Endothelial cell of umbilical vein (primary cell): ENCODE measurements at regions not wholly inside any gene's neighbourhood (a gene's known extent, or its start where the extent isn't known, plus 50 kb on each side); places are given as distances from the start of the nearest gene placed in this dataset.

Source experiments
- BruUV-seq: library from RNA; stranded (reverse); fragments of 400-500 nt; replicated peaks from 2 replicates; lab custom pipeline; 2021; lab: Mats Ljungman, UMichigan
- CTCF ChIA-PET: fragments of 300-600, 350-600 bp; sonication (Branson Sonifier 250); formaldehyde crosslinking; loops from one replicate; lab custom pipeline; 2021; ENCODE audit warnings: antibody characterized with exemption, inconsistent platforms; lab: Charles Lee
- POLR2A ChIA-PET: fragments of 300-600, 350-600 bp; sonication (Branson Sonifier 250); formaldehyde crosslinking; loops from one replicate; lab custom pipeline; 2021; ENCODE audit warnings: antibody characterized with exemption, inconsistent platforms; lab: Charles Lee
- DNase-seq: peaks from one replicate; pipeline ENCODE4 v3.0.0-alpha.2; 2011; ENCODE audit warnings: low read depth, low spot score
- FAIRE-seq: peaks from 2 replicates; lab custom pipeline; 2011; peaks lifted over from hg19 to GRCh38; lab: Jason Lieb, UNC
- H2AFZ ChIP-seq: 2 replicates; pipeline ENCODE4 v1.6.0; 2012; ENCODE audit warnings: low read depth, low read length, control low read depth, inconsistent platforms
- H3K27ac ChIP-seq: 2 replicates; pipeline ENCODE4 v1.5.1; 2011; ENCODE audit warnings: low read depth, mild to moderate bottlenecking, control low read depth, low read length, moderate library complexity; ENCODE audit not compliant: insufficient read depth
- H3K27me3 ChIP-seq, 2 experiments: 2 replicates each; pipeline versions ENCODE4 v1.6.0 to v1.6.1; 2011; ENCODE audit warnings: low read length in 2 of 2, mixed read lengths in 1 of 2; ENCODE audit not compliant: control insufficient read depth in 2 of 2, insufficient read depth in 2 of 2
- H3K36me3 ChIP-seq, 2 experiments: 2 replicates in 1 of 2; 3 replicates in 1 of 2; pipeline ENCODE4 v1.5.1; 2011; ENCODE audit warnings: low read length in 2 of 2, mild to moderate bottlenecking in 1 of 2, moderate library complexity in 1 of 2; ENCODE audit not compliant: control insufficient read depth in 2 of 2, insufficient read depth in 2 of 2; ENCODE audit errors: extremely low read depth in 1 of 2
- H3K4me1 ChIP-seq: 3 replicates; pipeline ENCODE4 v1.5.1; 2011; ENCODE audit warnings: mild to moderate bottlenecking, low read length; ENCODE audit not compliant: control insufficient read depth, insufficient read depth; ENCODE audit errors: extremely low read depth
- H3K4me2 ChIP-seq: 2 replicates; pipeline ENCODE4 v1.6.1; 2011; ENCODE audit warnings: low read length, control low read depth, mixed read lengths; ENCODE audit not compliant: insufficient read depth
- H3K4me3 ChIP-seq, 3 experiments: fragments of 200-600 bp in 1 of 3; sonication (generic), shearing (Covaris generic) in 1 of 3; replicated peaks in 1 of 3; 2 replicates each; pipeline ENCODE4 v1.5.1; 2011 to 2016; ENCODE audit warnings: control low read depth in 3 of 3, low read length in 3 of 3, mild to moderate bottlenecking in 2 of 3, inconsistent platforms in 1 of 3, low read depth in 1 of 3, moderate library complexity in 1 of 3; ENCODE audit not compliant: insufficient read depth in 1 of 3
- H3K79me2 ChIP-seq: 2 replicates; pipeline ENCODE4 v1.6.0; 2012; ENCODE audit warnings: low read length, inconsistent platforms; ENCODE audit not compliant: control insufficient read depth, insufficient read depth
- H3K9ac ChIP-seq: replicated peaks from 2 replicates; pipeline ENCODE3; 2011; ENCODE audit warnings: low read length, control low read depth; ENCODE audit not compliant: insufficient read depth; ENCODE audit errors: extremely low read depth
- H3K9me1 ChIP-seq: replicated peaks from 3 replicates; pipeline ENCODE4 v1.6.0; 2011; ENCODE audit warnings: mild to moderate bottlenecking, low read length; ENCODE audit not compliant: control insufficient read depth, insufficient read depth; ENCODE audit errors: extremely low read depth
- H3K9me3 ChIP-seq: replicated peaks from 2 replicates; pipeline ENCODE4 v1.5.1; 2012; ENCODE audit warnings: low read length, inconsistent platforms; ENCODE audit not compliant: control insufficient read depth, insufficient read depth
- H4K20me1 ChIP-seq: replicated peaks from 2 replicates; pipeline ENCODE3; 2011; ENCODE audit warnings: mild to moderate bottlenecking, low read length; ENCODE audit not compliant: control insufficient read depth, insufficient read depth; ENCODE audit errors: extremely low read depth
- EZH2 ChIP-seq: IDR thresholded peaks from 2 replicates; pipeline ENCODE4 v1.6.1; 2012; ENCODE audit warnings: borderline replicate concordance, low read depth, mild to moderate bottlenecking, moderate library complexity, low read length, inconsistent platforms; ENCODE audit not compliant: severe bottlenecking
- FOS ChIP-seq: IDR thresholded peaks from 2 replicates; pipeline ENCODE4 v1.6.1; 2011; ENCODE audit warnings: mild to moderate bottlenecking, low read length, moderate library complexity, borderline replicate concordance; ENCODE audit not compliant: insufficient read depth
- GATA2 ChIP-seq: IDR thresholded peaks from 2 replicates; pipeline ENCODE4 v1.7.0; 2011; ENCODE audit warnings: low read depth, mild to moderate bottlenecking, moderate library complexity, mixed read lengths, low read length; ENCODE audit not compliant: insufficient read length, insufficient read depth
- JUN ChIP-seq: IDR thresholded peaks from 2 replicates; pipeline ENCODE4 v1.6.1; 2011; ENCODE audit warnings: borderline replicate concordance, low read depth; ENCODE audit not compliant: insufficient read length, insufficient read depth
- MYC ChIP-seq: IDR thresholded peaks from one replicate; pipeline ENCODE4 v1.6.1; 2011; ENCODE audit warnings: mild to moderate bottlenecking, low read depth, low read length
- POLR2A ChIP-seq: IDR thresholded peaks from 2 replicates; pipeline ENCODE4 v1.6.1; 2012; ENCODE audit warnings: low read depth, mild to moderate bottlenecking, control low read depth, low read length
- POLR2AphosphoS5 ChIP-seq: IDR thresholded peaks from 2 replicates; pipeline ENCODE4 v1.6.1; 2012; ENCODE audit warnings: low read depth, mild to moderate bottlenecking, control low read depth, low read length, moderate library complexity; ENCODE audit not compliant: insufficient read depth
- dilution Hi-C: fragments of 300-500 bp; cut with MboI; formaldehyde crosslinking; loops from one replicate; pipeline ENCODE4 v1.15.0; 2019; ENCODE audit warnings: low sequenced_read_pairs; ENCODE audit not compliant: extremely low pct_ligation_motif_present
- intact Hi-C: fragments of 100-400 bp; cut with micrococcal nuclease; formaldehyde crosslinking; loops from one replicate; pipeline ENCODE4 v1.10.0; 2022
- TF ChIP-seq, protein P1 (sequence below): IDR thresholded peaks from 2 replicates; pipeline ENCODE4 v1.6.1; 2011; ENCODE audit not compliant: insufficient read depth, insufficient read length
- TF ChIP-seq, protein P2 (sequence below), 2 donors: IDR thresholded peaks; 1 replicate in 1 of 2; 2 replicates in 1 of 2; pipeline ENCODE4 v1.5.1; 2011; ENCODE audit warnings: low read length in 2 of 2, mild to moderate bottlenecking in 2 of 2, moderate library complexity in 2 of 2, control low read depth in 1 of 2, inconsistent platforms in 1 of 2, low read depth in 1 of 2; ENCODE audit not compliant: insufficient read depth in 1 of 2; ENCODE audit errors: extremely low read depth in 1 of 2

DNA sequence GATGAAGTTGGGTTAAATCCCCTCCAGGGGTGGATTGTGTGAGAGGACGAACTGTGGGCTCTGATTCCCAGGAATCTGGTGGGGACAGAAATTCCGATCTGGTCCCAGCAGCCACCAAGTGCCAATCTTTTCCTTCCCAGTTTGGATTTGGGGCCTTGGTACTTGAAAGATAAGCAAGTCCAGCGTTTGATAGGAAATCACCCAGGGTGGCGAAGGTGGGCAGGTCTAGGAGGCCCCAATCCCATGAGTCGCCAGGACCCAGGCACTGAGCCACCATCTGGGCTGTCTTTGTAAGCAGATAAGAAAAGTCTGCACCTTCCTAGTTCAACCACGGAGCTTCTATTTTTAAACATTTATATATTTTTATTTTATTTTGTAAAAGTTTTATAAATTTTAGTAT is 122.6 kb upstream of the LSM8 start:
- H3K9me3 ChIP-seq: no peaks in the 10 kb centered on the region
- BruUV-seq: no TSS peak
- no peak overlapping the region for H2AFZ ChIP-seq
- H3K27ac ChIP-seq: no peak overlapping the region
- no peaks in the 10 kb centered on the region for H3K27me3 ChIP-seq
- no peaks in the 10 kb centered on the region for H3K36me3 ChIP-seq
- intact Hi-C loops: no loop called here
- no peaks in the 10 kb centered on the region for H3K9me1 ChIP-seq
- no peak overlapping the region for H3K9ac ChIP-seq
- no peak overlapping the region for H3K4me3 ChIP-seq
- no peaks in the 10 kb centered on the region for H3K79me2 ChIP-seq
- no peak overlapping the region for H3K4me2 ChIP-seq
- FAIRE-seq (no peak), DNase-seq (no peak)
- ChIA-PET CTCF (no interaction called here), POLR2A (no interaction called here)
- TF ChIP-seq POLR2AphosphoS5: no peak
- H3K4me1 ChIP-seq: no peaks in the 10 kb centered on the region
- dilution Hi-C loops: no loop called here
- no peaks in the 10 kb centered on the region for H4K20me1 ChIP-seq

DNA sequence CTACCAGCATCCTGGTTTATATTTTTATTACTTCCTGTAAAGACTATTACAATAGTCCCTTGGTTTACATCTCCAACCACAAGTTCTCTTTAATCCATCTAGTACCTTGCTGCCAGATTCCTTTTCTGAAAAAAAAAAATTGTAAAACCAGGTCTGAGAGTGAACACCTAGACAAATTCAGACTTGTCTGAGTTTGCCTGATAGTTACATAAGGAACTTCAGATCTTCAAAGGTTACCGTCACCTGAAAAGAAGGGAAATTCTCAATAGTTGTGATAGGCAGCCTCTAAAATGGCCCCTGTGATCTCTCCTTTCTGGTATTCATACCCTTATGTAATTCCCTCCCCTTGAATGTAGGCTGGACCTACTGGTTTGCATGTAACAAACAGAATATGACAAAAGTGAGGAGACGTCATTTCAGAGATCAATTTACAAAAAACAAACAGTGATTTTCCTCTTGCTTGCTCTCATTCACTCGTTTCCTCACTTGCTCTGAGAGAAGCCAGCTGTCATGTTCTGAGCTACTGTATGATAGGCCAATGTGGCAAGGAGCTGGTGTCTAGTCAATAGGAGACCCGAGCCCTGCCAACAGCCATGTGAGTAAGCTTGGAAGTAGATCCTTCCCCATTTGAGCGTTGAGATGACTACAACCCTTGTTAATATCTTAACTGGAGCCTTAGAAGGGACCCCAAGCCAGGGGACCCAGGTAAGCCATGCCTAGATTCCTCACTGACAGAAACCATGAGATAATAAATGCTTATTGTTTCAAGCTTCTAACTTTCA is 110.9 kb upstream of the LSM8 start:
- no peak overlapping the region for H2AFZ ChIP-seq
- no TSS peak for BruUV-seq
- H3K9me1 ChIP-seq: no peaks in the 10 kb centered on the region
- no peak overlapping the region for H3K9ac ChIP-seq
- no peaks in the 10 kb centered on the region for H3K4me1 ChIP-seq
- ChIA-PET POLR2A (no interaction called here), CTCF (no interaction called here)
- no peaks in the 10 kb centered on the region for H3K79me2 ChIP-seq
- FAIRE-seq (no peak), DNase-seq (no peak)
- H3K36me3 ChIP-seq: no peaks in the 10 kb centered on the region
- H3K27me3 ChIP-seq: no peaks in the 10 kb centered on the region
- H3K4me3 ChIP-seq: no peak overlapping the region
- no peaks in the 10 kb centered on the region for H3K9me3 ChIP-seq
- dilution Hi-C loops: no loop called here
- H3K4me2 ChIP-seq: no peak overlapping the region
- H3K27ac ChIP-seq: no peak overlapping the region
- H4K20me1 ChIP-seq: no peaks in the 10 kb centered on the region
- intact Hi-C loops: no loop called here
- TF ChIP-seq, protein P1, sequence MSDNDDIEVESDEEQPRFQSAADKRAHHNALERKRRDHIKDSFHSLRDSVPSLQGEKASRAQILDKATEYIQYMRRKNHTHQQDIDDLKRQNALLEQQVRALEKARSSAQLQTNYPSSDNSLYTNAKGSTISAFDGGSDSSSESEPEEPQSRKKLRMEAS: no peak
- no peak for TF ChIP-seq POLR2AphosphoS5
- TF ChIP-seq, protein P2, sequence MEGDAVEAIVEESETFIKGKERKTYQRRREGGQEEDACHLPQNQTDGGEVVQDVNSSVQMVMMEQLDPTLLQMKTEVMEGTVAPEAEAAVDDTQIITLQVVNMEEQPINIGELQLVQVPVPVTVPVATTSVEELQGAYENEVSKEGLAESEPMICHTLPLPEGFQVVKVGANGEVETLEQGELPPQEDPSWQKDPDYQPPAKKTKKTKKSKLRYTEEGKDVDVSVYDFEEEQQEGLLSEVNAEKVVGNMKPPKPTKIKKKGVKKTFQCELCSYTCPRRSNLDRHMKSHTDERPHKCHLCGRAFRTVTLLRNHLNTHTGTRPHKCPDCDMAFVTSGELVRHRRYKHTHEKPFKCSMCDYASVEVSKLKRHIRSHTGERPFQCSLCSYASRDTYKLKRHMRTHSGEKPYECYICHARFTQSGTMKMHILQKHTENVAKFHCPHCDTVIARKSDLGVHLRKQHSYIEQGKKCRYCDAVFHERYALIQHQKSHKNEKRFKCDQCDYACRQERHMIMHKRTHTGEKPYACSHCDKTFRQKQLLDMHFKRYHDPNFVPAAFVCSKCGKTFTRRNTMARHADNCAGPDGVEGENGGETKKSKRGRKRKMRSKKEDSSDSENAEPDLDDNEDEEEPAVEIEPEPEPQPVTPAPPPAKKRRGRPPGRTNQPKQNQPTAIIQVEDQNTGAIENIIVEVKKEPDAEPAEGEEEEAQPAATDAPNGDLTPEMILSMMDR (IDR thresholded peaks at IDR 0.05; ENCODE audit: extremely low read depth in 1 of 2, insufficient read depth in 1 of 2, low read depth in 1 of 2, low read length in 2 of 2): no peak
- TF ChIP-seq EZH2: no peak
- TF ChIP-seq MYC: no peak
- TF ChIP-seq POLR2A: no peak
- no peak for TF ChIP-seq FOS
- TF ChIP-seq JUN: no peak
- no peak for TF ChIP-seq GATA2
